HG02763 (cell line): ENCODE measurements at regions not wholly inside any gene's neighbourhood (a gene's known extent, or its start where the extent isn't known, plus 50 kb on each side); places are given as distances from the start of the nearest gene placed in this dataset.
"Not testable (repeated sequence)": the region's sequence is repeated elsewhere in the genome, so short reads cannot be mapped to it uniquely, and the experiment has no call there.

Source experiments
- ATAC-seq: cut with Tn5 transposase; IDR thresholded peaks from one replicate; pipeline ENCODE4 v1.9.1; 2021; ENCODE audit warnings: mild to moderate bottlenecking, moderate library complexity; ENCODE audit not compliant: unreplicated experiment

- ATAC-seq: peak; percentile 56
Measured at GRCh38 chr18:73688851-73689711, 458.6 kb downstream of the FBXO15 start.

GRCh38 chr18:73688161-73688560 lies 459.5 kb downstream of the FBXO15 start:
- ATAC-seq: no peak

GRCh38 chr18:73684647-73685046 lies 463.0 kb downstream of the FBXO15 start:
- no peak for ATAC-seq

- ATAC-seq: no peak
Measured at GRCh38 chr18:73683409-73684238, 464.0 kb downstream of the FBXO15 start.

GRCh38 chr18:73681912-73682311 lies 465.7 kb downstream of the FBXO15 start:
- no peak for ATAC-seq

GRCh38 chr18:73681398-73681797 lies 466.2 kb downstream of the FBXO15 start:
- ATAC-seq: no peak

GRCh38 chr18:73679941-73680712 lies 467.5 kb downstream of the FBXO15 start:
- ATAC-seq: no peak

GRCh38 chr18:73677450-73677849 lies 470.2 kb downstream of the FBXO15 start:
- no peak for ATAC-seq

- no peak for ATAC-seq
Measured at GRCh38 chr18:73674125-73674865, 473.3 kb downstream of the FBXO15 start.

GRCh38 chr18:73671480-73671879 lies 476.2 kb downstream of the FBXO15 start:
- not testable (repeated sequence) for ATAC-seq

- no peak for ATAC-seq
Measured at GRCh38 chr18:73670524-73670923, 477.1 kb downstream of the FBXO15 start.

GRCh38 chr18:73670039-73670438 lies 477.6 kb downstream of the FBXO15 start:
- no peak for ATAC-seq

- no peak for ATAC-seq
Measured at GRCh38 chr18:73669297-73669696, 478.3 kb downstream of the FBXO15 start.

GRCh38 chr18:73668051-73668450 lies 479.6 kb downstream of the FBXO15 start:
- no peak for ATAC-seq

GRCh38 chr18:73666772-73667171 lies 480.9 kb downstream of the FBXO15 start:
- no peak for ATAC-seq

- no peak for ATAC-seq
Measured at GRCh38 chr18:73664896-73665295, 482.7 kb downstream of the FBXO15 start.

- no peak for ATAC-seq
Measured at GRCh38 chr18:73663581-73663980, 484.1 kb downstream of the FBXO15 start.

- ATAC-seq: no peak
Measured at GRCh38 chr18:73662421-73662820, 485.2 kb downstream of the FBXO15 start.

GRCh38 chr18:73660931-73661856 lies 486.4 kb downstream of the FBXO15 start:
- ATAC-seq: no peak
